IMR-90 (cell line): ENCODE measurements at regions not wholly inside any gene's neighbourhood (a gene's known extent, or its start where the extent isn't known, plus 50 kb on each side); places are given as distances from the start of the nearest gene placed in this dataset.

ENCODE experiments used
- ATAC-seq: fragments of 200-7000 bp; cut with Tn5 transposase; 2 replicates; pipeline ENCODE4 v1.9.1; 2020; ENCODE audit warnings: low read depth, mild to moderate bottlenecking, moderate library complexity
- BruUV-seq: library from RNA; stranded (reverse); fragments of 400-500 nt; replicated peaks from 2 replicates; lab custom pipeline; 2021; lab: Mats Ljungman, UMichigan
- CTCF ChIA-PET: fragments of 300-600 bp; formaldehyde crosslinking; extraction: SDS; loops from one replicate; lab custom pipeline; 2021; ENCODE audit warnings: antibody characterized with exemption; lab: Yijun Ruan, JAX
- POLR2A ChIA-PET: fragments of 300-600 bp; sonication (Branson Sonifier 250); formaldehyde crosslinking; loops from one replicate; lab custom pipeline; 2022; ENCODE audit warnings: antibody characterized with exemption; ENCODE audit not compliant: unreplicated experiment; lab: Charles Lee
- DNase-seq: peaks from one replicate; pipeline ENCODE4 v3.0.0; 2013
- H2AFZ ChIP-seq: replicated peaks from 2 replicates; pipeline ENCODE3; 2013; ENCODE audit warnings: low read length, mild to moderate bottlenecking; ENCODE audit not compliant: poor library complexity
- H2AK5ac ChIP-seq: 2 replicates; pipeline ENCODE4 v1.6.1; 2013; ENCODE audit warnings: low read depth, low read length, inconsistent platforms
- H2AK9ac ChIP-seq: replicated peaks from 2 replicates; pipeline ENCODE3; 2013; ENCODE audit warnings: mild to moderate bottlenecking, low read depth, low read length, moderate library complexity; ENCODE audit not compliant: poor library complexity
- H2BK120ac ChIP-seq: 2 replicates; pipeline ENCODE4 v1.6.1; 2013; ENCODE audit warnings: low read depth, low read length, inconsistent platforms
- H2BK15ac ChIP-seq: 3 replicates; pipeline ENCODE4 v1.6.1; 2013; ENCODE audit warnings: low read depth, low read length, inconsistent platforms
- H2BK20ac ChIP-seq: 2 replicates; pipeline ENCODE4 v1.6.1; 2013; ENCODE audit warnings: low read depth, mild to moderate bottlenecking, inconsistent platforms, low read length, moderate library complexity
- H2BK5ac ChIP-seq: 2 replicates; pipeline ENCODE4 v1.6.1; 2013; ENCODE audit warnings: mild to moderate bottlenecking, low read depth, low read length, inconsistent platforms; ENCODE audit not compliant: poor library complexity, severe bottlenecking
- H3K14ac ChIP-seq: replicated peaks from 2 replicates; pipeline ENCODE4 v1.6.1; 2013; ENCODE audit warnings: low read depth, low read length, inconsistent platforms
- H3K18ac ChIP-seq: 2 replicates; pipeline ENCODE4 v1.6.1; 2013; ENCODE audit warnings: low read depth, low read length, control low read depth
- H3K23ac ChIP-seq: 2 replicates; pipeline ENCODE4 v1.6.1; 2013; ENCODE audit warnings: low read depth, low read length, inconsistent platforms
- H3K27ac ChIP-seq: 2 replicates; pipeline ENCODE4 v1.5.1; 2013; ENCODE audit warnings: mild to moderate bottlenecking, control low read depth, low read length; ENCODE audit not compliant: insufficient read depth
- H3K27me3 ChIP-seq: 2 replicates; pipeline ENCODE4 v1.6.1; 2013; ENCODE audit warnings: low read length; ENCODE audit not compliant: control insufficient read depth, insufficient read depth
- H3K36me3 ChIP-seq: 2 replicates; pipeline ENCODE4 v1.6.1; 2013; ENCODE audit warnings: low read length, mixed read lengths; ENCODE audit not compliant: control insufficient read depth, insufficient read depth
- H3K4ac ChIP-seq: 2 replicates; pipeline ENCODE4 v1.6.1; 2013; ENCODE audit warnings: low read depth, low read length, inconsistent platforms
- H3K4me1 ChIP-seq: 2 replicates; pipeline ENCODE4 v1.6.1; 2013; ENCODE audit warnings: low read length, mixed read lengths; ENCODE audit not compliant: control insufficient read depth, insufficient read depth
- H3K4me2 ChIP-seq: 2 replicates; pipeline ENCODE4 v1.6.1; 2013; ENCODE audit warnings: low read depth, mild to moderate bottlenecking, control low read depth, low read length, moderate library complexity
- H3K4me3 ChIP-seq: 2 replicates; pipeline ENCODE4 v1.5.1; 2013; ENCODE audit warnings: low read depth, mild to moderate bottlenecking, control low read depth, low read length, moderate library complexity; ENCODE audit not compliant: insufficient read depth
- H3K56ac ChIP-seq: 2 replicates; pipeline ENCODE4 v1.6.1; 2013; ENCODE audit warnings: low read length, inconsistent platforms; ENCODE audit not compliant: insufficient read depth; ENCODE audit errors: extremely low read depth
- H3K79me1 ChIP-seq, 2 experiments: 2 replicates each; pipeline ENCODE4 v1.6.1; 2013; ENCODE audit warnings: low read length in 2 of 2, inconsistent platforms in 1 of 2, low read depth in 1 of 2
- H3K9ac ChIP-seq: 2 replicates; pipeline ENCODE4 v1.6.1; 2013; ENCODE audit warnings: low read depth, low read length, control low read depth
- H3K9me1 ChIP-seq: 2 replicates; pipeline ENCODE4 v1.6.1; 2013; ENCODE audit warnings: low read length, inconsistent platforms; ENCODE audit not compliant: insufficient read depth
- H3K9me3 ChIP-seq: 2 replicates; pipeline ENCODE4 v1.6.1; 2013; ENCODE audit warnings: low read length; ENCODE audit not compliant: control insufficient read depth, insufficient read depth
- H4K20me1 ChIP-seq: 2 replicates; pipeline ENCODE4 v1.6.1; 2013; ENCODE audit warnings: low read length, inconsistent platforms; ENCODE audit not compliant: insufficient read depth
- H4K5ac ChIP-seq: 2 replicates; pipeline ENCODE4 v1.6.1; 2013; ENCODE audit warnings: mild to moderate bottlenecking, low read depth, low read length, control low read depth
- H4K8ac ChIP-seq, 2 experiments: 2 replicates each; pipeline ENCODE4 v1.6.1; 2013; ENCODE audit warnings: low read depth in 2 of 2, low read length in 2 of 2, control low read depth in 1 of 2, inconsistent platforms in 1 of 2
- H4K91ac ChIP-seq: 2 replicates; pipeline ENCODE4 v1.6.1; 2013; ENCODE audit warnings: low read depth, low read length, inconsistent platforms; ENCODE audit not compliant: insufficient read depth
- CEBPB ChIP-seq: IDR thresholded peaks from 2 replicates; pipeline ENCODE4 v1.6.1; 2012; ENCODE audit warnings: low read depth, low read length, improper control_type of control experiment
- RCOR1 ChIP-seq: IDR thresholded peaks from 2 replicates; pipeline ENCODE4 v1.6.1; 2012; ENCODE audit warnings: mild to moderate bottlenecking, low read length, improper control_type of control experiment; ENCODE audit not compliant: insufficient replicate concordance
- RFX5 ChIP-seq: IDR thresholded peaks from 2 replicates; pipeline ENCODE4 v1.8.0; 2012; ENCODE audit warnings: low read depth, mild to moderate bottlenecking, low read length, moderate library complexity
- WGBS, 2 experiments: methylation state at CpG; one replicate each; pipeline versions ENCODE4 v1.1.5 to v1.1.7; 2013; ENCODE audit warnings: missing lambda C conversion rate in 2 of 2; ENCODE audit not compliant: insufficient read length in 1 of 2; ENCODE audit errors: extremely low coverage in 2 of 2; 5-methylcytosine and 5-hydroxymethylcytosine counted together
- dilution Hi-C: fragments of 300-500 bp; cut with HindIII; formaldehyde crosslinking; loops from one replicate; pipeline ENCODE4 v1.14.3; 2018; ENCODE audit warnings: low sequenced_read_pairs; ENCODE audit not compliant: unreplicated experiment
- in situ Hi-C: fragments of 300-500 bp; cut with MboI; formaldehyde crosslinking; loops from 3 replicates; pipeline ENCODE4 v1.14.3; 2019; ENCODE audit warnings: low sequenced_read_pairs, inconsistent platforms, mixed read lengths
- intact Hi-C: fragments of 100-400 bp; cut with micrococcal nuclease; formaldehyde crosslinking; loops from 2 replicates; pipeline ENCODE4 v1.10.0; 2022
- TF ChIP-seq, protein P1 (sequence below): fragments of 150-350 bp; IDR thresholded peaks from 2 replicates; pipeline ENCODE4 v1.6.1; 2017; ENCODE audit warnings: mild to moderate bottlenecking, antibody characterized with exemption, low read length, low read depth
- TF ChIP-seq, protein P2 (sequence below): conservative IDR thresholded peaks from 2 replicates; pipeline ENCODE4 v1.5.1; 2012; ENCODE audit warnings: mild to moderate bottlenecking, low read depth, low read length, improper control_type of control experiment

DNA sequence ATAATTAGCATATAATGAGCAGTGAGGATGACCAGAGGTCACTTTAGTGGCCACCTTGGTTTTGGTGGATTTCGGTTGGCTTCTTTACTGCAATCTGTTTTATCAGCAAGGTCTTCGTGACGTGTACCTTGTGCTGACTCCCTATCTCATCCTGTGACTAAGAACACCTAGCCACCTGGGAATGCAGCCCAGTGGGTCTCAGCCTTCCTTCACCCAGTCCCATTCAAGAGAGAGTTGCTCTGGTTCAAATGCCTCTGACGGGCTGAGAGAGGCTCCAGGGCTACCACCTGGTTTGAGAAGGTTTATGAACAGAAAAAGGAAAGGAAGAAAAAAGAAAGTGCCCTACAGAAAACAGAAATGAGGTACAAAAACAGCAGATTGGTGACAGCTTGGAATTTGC is 738.7 kb downstream of the SOCS6 start:
- Histone ChIP-seq H2BK15ac (no peak overlapping the region), H4K8ac (no peak overlapping the region), H3K4me1 (no peaks in the 10 kb centered on the region), H2BK5ac (no peak overlapping the region), H3K14ac (no peak overlapping the region), H3K79me1 (no peaks in the 10 kb centered on the region), H3K9me3 (peaks cover 19% of the 10 kb centered on the region), H3K9ac (no peak overlapping the region), H3K4me2 (no peak overlapping the region), H3K23ac (no peak overlapping the region), H3K56ac (no peak overlapping the region), H3K4ac (no peak overlapping the region), H2BK120ac (no peak overlapping the region), H3K18ac (no peak overlapping the region), H2AFZ (no peak overlapping the region), H4K5ac (no peak overlapping the region), H4K91ac (no peak overlapping the region), H3K27me3 (no peaks in the 10 kb centered on the region), H3K9me1 (no peaks in the 10 kb centered on the region), H2AK9ac (no peak overlapping the region), H3K27ac (no peak overlapping the region), H3K4me3 (no peak overlapping the region), H3K36me3 (no peaks in the 10 kb centered on the region), H4K20me1 (no peaks in the 10 kb centered on the region), H2BK20ac (no peak overlapping the region), H2AK5ac (no peak overlapping the region)
- ATAC-seq: no peak
- POLR2A ChIA-PET: no interaction called here
- TF ChIP-seq RFX5 (no peak), RCOR1 (no peak), CEBPB (no peak)
- TF ChIP-seq, protein P1, sequence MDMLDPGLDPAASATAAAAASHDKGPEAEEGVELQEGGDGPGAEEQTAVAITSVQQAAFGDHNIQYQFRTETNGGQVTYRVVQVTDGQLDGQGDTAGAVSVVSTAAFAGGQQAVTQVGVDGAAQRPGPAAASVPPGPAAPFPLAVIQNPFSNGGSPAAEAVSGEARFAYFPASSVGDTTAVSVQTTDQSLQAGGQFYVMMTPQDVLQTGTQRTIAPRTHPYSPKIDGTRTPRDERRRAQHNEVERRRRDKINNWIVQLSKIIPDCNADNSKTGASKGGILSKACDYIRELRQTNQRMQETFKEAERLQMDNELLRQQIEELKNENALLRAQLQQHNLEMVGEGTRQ: no peak
- TF ChIP-seq, protein P2, sequence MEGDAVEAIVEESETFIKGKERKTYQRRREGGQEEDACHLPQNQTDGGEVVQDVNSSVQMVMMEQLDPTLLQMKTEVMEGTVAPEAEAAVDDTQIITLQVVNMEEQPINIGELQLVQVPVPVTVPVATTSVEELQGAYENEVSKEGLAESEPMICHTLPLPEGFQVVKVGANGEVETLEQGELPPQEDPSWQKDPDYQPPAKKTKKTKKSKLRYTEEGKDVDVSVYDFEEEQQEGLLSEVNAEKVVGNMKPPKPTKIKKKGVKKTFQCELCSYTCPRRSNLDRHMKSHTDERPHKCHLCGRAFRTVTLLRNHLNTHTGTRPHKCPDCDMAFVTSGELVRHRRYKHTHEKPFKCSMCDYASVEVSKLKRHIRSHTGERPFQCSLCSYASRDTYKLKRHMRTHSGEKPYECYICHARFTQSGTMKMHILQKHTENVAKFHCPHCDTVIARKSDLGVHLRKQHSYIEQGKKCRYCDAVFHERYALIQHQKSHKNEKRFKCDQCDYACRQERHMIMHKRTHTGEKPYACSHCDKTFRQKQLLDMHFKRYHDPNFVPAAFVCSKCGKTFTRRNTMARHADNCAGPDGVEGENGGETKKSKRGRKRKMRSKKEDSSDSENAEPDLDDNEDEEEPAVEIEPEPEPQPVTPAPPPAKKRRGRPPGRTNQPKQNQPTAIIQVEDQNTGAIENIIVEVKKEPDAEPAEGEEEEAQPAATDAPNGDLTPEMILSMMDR: no peak
- dilution Hi-C loops (no loop called here), in situ Hi-C loops (no loop called here), intact Hi-C loops (no loop called here)
- no TSS peak for BruUV-seq
- CTCF ChIA-PET: no interaction called here
- WGBS, 2 experiments: 100% methylated on average over 2 of the region's 4 CpGs; no CpG with 5 or more reads in 1 of the 2 experiments
- DNase-seq: no peak
